GM19240 (cell line): ENCODE measurements at regions not wholly inside any gene's neighbourhood (a gene's known extent, or its start where the extent isn't known, plus 50 kb on each side); places are given as distances from the start of the nearest gene placed in this dataset.

Source experiments
- DNase-seq: peaks from one replicate; pipeline ENCODE4 v3.0.0; 2011; ENCODE audit warnings: low spot score; ENCODE audit not compliant: insufficient read length

DNA sequence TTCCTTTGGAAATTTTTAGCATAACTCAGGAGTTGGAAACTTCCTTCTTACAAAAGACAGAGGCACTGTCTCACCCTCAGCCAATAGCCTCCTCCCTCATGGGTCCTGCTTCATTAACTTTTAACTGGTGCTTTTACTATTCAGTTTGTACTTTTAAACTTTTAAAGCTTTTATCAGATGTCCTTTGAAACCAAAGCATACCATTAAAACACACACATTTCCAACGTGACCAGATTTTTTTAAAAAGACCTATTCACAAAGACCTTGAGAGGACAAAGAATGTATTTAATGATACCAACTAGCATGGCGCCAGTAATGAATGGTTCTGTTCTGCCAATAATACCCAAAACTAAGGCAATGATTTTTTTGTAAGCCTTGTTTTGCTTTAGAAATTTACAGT, 173.6 kb upstream of the EEA1 start:
- DNase-seq = no peak

DNA sequence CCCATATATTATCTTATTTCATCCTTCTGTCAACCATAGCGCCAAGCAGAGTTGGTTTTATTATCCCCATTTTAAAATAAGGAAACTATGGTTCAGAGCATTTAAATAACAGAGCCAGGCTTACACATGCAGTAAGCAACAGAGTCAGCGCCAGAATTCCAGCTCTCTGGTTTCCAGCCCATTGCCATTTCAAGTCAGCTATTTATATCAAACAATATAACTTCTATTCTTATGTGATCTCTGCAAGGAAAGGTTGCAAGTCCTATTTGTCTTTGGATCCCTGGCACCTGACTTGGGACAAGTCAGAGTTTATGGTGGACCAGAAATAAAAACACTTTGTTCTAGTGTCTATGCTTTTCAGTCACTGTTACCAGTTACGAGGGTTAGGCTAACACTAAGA, 174.1 kb upstream of the EEA1 start:
- no peak for DNase-seq

DNA sequence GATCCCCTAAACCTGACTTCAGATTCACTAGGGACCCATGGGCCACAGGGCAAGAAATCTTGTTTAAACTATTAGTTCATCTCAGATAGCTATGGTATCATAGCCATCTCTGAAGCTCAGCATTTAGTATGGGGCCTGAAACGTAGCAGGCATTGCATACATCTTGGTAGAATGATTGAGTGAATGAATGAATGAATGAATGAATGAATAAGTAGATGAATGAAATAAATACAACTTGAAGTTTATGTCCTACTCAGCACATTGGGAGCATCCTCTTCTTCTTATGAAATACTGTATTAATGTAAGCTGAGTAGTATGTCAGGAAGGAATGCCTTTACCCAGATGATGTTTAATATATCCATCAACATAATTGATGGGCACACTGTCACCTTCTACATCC, 175.4 kb upstream of the EEA1 start:
- DNase-seq = no peak

DNA sequence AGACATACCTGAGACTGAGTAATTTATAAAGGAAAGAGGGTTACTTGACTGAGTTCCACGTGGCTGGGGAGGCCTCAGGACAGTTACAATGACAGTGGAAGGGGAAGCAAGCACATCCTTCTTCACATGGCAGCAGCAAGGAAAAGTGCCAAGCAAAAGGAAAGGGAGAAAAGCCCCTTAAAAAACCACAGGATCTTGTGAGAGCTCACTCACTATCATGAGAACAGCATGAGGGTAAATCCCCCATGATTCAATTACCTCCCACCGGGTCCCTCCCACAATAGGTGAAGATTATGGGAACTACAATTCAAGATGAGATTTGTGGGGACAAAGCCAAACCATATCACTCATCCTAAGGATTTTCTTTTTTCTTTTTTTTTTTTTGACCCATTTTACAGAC, 177.8 kb upstream of the EEA1 start:
- no peak for DNase-seq

DNA sequence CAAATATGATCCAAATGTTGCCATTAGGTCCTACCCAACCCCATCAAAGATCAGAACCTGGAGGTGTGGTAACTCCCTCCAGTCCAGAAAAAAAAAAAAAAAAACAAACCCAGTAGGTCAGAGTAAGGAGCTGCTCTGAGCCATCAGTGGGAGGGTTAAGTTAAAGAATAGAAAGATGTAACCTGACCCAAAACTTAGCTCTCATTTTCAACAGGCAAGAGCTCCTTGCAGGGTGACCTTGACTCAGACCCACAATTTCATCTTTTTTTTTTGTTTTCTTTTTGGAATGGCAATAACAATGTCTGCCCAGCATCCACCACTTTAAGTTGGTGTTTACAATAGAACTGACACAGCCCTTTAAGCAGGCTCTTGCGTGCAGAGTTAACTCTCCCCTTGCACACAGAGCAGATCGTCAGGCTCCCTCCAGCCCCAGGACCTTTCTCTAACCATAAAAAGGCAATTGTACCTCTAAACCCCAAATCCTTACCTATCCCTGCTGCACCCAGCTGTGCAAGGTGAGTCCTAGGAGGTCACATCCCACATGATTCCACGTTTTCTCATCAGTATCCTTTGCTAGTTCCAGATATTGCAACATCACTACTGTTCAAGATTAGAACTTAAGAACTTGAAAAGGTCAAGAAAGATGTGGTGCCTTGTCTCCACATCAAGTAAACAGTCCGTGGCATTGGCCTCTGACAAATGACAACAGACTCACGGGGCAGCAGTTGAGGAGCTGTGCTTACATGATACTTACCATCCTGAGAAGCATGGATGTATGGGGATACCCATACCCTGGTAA, 178.6 kb upstream of the EEA1 start:
- DNase-seq = no peak

DNA sequence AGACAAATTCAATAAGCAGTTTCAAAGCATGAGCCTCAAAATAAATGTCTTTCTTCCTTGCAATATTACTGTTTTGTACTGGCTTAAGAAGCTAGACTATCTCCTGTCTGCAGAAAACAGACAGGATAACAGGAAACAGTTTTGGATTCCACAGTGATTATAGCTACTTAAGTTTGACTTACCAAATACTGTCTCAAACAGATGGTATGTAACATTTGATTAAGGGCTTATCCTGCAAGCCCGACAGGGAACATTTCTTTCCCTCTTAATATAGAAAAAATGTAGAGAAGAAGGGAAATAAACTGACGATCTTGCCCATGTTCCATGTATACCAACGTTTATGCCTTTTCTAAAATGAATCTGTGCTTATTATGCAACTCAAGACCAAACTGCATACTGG, 179.9 kb upstream of the EEA1 start:
- DNase-seq = no peak

DNA sequence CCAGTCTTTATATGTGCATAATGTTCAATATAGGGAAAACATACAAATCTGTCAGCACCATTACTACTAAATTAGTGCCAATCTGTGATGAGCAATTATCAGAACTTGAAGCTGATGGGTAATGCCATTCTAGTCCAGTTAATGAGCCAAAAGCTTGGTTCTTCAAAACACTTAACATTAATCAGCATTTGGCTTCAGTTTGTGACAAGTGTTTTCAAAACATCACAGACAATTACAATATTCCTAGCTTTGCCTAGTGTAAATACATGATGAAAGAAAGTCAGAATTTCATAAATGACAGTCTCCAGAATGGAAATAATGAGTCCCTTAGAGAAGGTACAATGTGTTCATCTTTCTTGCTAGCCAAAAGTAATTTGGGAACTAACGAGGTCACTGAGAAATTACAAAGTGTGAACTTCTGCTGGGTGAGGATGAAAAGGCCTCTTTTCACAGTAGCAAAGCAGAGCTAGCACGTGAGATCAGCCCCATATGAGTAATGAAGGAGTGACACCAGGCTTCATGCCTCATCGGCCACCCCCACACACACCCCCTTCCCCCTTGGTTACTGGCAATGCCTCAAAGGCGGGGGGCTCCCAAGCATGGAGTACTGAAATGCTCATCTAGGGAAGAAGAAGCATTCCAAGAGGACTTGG, 180.6 kb upstream of the EEA1 start:
- DNase-seq = no peak

DNA sequence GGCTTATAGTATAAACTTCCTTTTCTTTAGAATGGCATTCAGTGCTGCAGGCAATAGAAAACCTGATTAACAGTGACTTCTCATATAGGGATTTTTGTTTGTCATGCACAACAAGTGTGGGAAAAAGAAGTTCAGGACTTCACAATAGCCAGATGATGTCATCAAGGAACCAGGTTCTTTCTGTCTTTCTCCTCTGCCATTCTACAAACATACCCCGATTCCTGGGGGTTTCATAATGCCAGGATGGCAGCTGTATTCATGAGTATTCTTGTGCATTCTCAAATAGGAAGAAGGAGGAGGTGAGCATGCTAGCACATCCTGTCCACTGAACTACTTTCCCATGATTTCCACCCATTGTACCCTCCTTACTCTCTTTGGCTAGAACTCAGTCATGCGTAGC, 182.7 kb upstream of the EEA1 start:
- DNase-seq = no peak

DNA sequence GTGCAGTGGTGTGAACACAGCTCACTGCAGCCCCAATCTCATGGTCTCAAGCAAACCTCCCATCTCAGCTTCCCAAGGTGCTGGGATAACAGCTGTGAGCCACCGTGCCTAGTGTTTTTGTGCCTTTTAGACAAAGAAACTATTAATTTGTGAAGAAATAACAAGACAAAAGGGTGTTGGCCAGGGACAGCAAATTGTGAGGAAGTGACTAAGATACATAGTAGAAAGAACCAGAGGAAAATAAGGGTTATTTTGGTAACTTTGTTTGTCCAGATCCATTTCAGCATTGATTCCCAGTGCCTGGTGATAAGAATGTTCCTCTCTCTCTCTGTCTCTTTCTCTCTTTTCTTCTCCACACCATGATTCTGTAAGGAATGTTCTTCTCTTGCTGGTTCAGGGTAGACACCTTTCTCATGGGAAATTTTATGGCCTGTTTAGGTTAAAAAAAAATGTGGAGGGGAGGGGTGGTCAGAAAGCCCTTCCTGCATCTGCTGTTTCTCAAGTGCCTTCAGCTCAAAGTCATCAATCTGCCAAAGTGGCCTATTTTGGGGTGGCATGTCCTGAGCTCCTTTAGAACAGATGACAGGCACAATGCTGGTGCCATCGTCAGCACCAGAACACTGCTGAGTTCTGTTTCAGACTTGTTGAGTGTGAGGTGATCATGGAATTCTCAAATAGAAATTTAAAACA, 184.4 kb upstream of the EEA1 start:
- DNase-seq = no peak

DNA sequence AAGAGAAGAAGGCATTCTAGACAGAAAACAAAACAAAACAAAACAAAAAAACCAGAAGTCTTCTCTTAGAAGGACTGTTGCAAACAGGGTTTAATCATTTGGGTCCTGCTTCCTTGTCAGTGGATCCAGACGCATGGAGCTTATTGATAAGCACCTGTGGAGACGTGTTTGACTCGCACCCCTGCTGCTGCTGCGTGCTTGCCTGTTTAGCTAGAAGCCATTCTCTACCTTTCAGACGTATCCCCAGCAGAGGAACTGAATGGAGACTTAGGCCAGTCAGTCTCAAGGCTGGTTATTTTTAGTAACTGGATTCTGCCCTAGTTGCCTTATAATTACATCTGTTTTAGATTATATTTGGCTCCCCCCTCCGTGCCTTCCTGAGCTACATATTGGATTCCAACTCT, 186.1 kb upstream of the EEA1 start:
- no peak for DNase-seq

DNA sequence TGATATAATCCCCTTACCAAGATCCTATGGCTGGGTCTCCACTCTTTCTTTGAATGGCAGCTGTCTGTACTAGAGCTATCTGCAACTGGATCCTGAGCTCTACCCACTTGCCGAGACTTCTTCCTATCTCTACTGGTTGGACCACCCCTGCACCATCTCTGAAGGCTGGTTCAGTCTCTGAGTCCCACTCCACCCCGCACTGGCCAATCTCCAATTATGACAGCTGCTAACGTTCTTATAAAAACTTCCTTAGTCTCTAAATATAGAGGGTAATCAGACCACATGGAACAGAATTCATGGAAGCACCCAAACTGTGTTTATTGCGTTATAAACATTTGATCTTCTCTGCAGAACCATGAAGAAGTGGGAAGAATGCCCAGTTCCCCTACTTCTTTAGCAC, 186.6 kb upstream of the EEA1 start:
- DNase-seq = no peak

DNA sequence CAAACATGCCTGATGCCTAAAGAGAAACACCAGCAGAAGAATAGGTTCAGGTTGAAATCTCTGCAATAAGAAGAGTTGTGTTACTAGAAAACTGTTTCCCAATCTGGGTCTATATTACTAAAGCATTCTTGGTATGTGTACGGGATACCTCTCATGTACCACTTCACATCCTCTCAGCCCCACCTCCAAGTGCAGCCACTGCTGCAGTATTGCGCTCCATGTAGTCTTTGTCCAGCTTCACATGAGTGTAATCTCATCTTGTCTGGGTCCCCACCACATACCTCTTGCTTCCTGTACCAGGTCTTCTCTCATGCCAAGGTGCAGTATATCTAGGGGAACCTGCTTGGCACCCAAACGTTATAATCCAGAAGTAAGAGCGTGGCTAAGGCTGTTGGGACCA, 187.5 kb upstream of the EEA1 start:
- no peak for DNase-seq

DNA sequence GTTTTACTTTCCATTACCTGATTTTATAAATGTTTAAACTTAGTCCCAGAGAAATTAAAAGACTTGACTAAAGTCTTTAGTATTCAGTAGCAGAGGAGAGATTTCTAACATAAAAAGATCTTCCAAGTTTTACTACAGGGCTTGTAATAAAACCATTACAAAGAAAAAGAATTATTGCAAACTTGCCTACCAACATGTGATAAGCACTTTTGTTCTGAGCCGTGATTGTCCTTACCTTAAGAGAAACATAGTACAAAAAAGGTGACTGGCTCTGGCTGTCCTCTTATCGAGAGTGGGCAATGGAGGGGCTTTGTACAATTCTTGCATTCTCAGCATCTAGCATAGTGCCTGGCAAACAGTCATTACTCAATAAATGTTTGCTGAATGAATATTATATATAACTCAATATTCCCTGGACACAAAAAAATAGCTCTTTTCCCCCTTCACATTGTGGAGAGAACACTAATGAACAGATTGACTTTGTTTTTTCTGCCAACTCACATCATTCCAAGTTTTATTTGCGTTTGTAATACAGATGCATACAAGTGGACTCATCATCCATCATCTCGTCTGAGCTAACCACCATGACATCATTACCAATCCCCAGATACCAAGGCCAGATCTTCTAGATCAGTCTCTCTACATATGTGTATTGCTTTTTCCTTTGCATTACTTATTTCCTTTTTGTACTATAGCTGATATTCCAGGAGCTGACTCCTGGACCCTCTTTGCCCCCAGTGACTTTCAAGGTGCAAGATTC, 192.8 kb upstream of the EEA1 start:
- no peak for DNase-seq

DNA sequence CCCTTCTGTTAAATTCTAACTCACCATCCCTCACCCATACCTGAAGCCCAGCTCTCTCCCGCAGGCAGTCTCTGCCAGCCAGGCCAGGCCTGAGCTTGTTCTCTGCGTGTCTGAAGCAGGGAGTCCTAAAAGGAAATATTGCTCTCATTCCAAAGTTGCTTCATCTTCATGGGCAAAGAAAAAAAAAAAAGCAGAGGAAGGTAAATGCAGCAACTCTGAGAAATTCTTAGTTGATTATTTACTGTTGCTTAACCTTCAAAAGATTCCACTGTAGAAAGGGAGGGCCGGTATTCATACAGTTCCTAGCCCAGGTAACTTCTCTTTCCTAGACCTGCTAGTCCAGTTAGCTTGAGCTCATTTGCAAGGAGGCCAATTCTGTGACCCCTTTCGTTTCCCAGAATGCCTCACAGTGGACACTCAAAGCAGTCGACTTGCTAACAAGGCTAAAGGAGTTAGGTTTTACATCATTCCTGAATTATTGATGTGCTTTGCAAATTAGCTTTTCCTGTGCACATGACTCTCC, 193.5 kb upstream of the EEA1 start:
- DNase-seq = no peak

DNA sequence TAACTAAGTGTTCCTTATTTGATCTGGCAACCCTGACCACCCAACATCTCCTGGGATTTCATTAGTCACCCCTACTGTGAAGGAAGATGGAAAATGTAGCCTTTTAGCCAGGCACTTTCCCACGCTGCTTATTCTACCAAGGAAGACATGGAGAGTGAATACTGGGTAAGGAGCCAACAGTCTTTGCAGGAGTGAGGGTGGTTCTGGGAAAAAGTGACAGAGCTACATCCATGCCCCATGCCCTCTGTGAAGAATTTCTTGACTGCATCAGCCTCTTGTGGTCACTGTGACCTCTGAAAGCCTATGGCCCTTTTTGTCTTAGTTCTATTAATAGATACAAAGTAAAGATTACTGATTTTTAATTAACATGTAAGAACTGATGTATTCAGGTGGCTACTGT, 196.0 kb upstream of the EEA1 start:
- no peak for DNase-seq

DNA sequence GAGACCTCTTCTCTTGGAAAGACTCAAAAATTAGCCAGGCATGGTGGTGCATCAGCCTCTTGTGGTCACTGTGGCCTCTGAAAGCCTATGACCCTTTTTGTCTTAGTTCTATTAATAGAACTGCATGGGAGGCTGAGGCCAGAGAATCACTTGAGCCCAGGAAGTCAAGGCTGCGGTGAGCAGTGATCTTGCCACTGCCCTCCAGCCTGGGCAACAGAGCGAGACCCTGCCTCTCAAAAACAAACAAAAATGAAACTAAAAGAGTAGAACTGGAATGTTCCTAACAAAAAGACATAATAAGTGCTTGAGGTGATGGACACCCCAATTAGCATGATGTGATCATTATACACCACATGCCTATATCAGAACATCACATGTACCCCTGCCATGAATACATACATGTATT, 197.0 kb upstream of the EEA1 start:
- DNase-seq = no peak

DNA sequence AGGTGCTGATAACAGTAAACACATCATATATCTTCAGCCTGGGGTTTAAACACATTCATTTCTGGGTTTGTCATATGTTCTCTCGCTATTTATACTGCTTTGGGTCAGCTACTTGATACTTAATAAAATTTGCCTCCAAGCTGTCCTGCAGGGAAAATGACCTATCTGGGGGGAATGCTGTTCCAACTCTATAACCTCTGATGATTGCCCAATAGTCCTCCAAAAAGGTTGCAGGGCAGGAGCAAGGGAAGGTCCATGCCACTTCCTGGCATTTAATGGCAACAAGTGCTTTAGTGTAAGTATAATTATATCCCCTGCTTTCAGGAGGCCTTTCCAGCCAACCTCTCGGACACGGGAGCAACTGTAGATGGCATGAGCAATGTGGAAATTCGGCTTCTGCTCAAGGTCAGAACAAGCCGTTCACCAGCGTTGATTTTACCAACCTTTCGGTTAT, 198.0 kb upstream of the EEA1 start:
- no peak for DNase-seq

DNA sequence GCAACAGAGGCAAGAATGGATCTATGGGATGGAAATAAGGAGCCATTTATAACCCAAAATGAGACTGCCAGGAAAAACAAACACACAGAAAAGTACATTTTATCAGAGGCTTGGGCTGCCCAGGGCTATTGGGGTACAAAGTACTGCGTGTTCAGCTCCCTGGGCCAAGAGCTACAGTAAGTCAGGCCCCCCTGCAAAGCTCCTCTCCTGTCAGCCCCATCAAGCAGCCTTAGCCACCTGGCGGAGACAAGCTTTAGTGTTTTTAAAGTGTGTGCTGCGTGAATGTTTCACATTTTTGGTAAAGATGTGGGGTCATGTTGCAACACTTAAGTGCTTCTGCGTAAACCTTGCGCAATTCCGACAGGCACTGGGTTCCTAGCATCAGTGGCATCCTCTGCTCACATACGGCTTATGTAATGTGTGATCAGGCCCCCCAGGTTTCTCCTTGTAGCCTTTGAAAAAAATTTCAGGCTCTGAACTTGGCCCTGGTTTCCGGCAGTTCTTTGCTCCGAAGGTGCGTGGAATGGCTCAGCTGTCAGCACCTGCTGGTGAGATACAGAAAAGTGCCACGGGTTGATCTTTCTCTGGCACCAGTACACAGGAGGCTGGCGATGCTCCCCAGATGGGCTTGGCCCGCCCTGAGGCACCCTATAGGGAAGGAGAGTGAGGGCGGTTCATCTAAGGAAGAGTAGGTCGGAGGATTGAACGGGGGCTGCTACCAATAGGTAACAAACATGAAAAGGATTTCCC, 198.7 kb upstream of the EEA1 start:
- DNase-seq = no peak

DNA sequence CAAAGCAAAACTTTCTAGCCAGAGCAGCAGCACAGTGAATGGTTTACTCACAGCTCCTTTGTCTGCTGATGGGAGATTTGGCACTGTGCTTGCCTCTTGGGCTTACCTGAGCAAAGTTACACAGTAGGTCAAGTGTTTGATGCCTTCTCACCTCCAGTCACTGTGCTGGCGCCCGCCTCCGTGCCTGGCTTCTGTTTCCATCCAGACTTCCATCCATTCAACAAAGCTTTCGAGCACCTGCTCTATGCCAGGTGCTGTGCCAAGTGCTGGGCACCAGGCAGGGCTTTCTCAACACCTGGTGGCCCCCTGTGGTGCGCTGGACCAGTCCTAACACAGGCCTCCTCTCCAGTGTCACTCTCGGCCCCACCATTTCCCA, 199.2 kb upstream of the EEA1 start:
- no peak for DNase-seq

DNA sequence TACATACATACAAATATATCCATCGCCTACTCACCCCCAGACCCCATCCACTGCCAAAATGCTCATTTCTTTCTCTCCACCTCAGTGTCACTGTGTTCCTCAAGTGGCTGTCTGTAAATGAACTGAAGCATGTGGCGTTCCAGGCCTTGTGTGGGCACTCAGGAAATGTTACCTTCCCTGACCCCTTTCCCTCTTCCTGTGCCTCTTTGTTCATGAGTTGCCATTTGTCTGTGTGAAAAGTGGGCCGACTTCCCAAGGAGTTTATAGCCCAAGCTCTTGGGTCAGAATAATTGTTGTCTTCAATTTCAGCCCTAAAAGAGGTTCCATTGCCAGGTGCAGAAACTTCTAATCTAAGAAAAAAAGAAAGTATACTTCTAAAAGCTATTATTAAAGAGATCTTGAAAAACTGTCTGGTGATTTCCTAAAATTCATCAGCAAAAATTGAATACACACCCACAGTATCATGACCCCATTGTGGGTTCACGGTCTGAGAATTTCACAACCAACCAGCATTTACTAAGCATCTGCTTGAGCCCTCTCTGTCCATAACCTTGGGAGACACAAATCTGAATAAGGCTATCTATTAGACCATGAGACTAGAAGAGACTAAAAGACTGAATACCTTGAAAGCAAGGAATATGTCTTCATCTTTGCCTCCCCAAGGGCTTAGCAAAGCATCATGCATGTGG, 201.4 kb upstream of the EEA1 start:
- DNase-seq = no peak
